ENCODE measurements at regions not wholly inside any gene's neighbourhood (a gene's known extent, or its start where the extent isn't known, plus 50 kb on each side); places are given as distances from the start of the nearest gene placed in this dataset.

- TF ChIP-seq CTCF (conservative IDR thresholded peaks at IDR 0.05; ENCODE audit: low read depth, low read length), result no peak
- TF ChIP-seq EZH2 (IDR thresholded peaks at IDR 0.05; ENCODE audit: borderline replicate concordance, low read depth, low read length, poor library complexity, severe bottlenecking), result no peak
Observed at GRCh38 chr9:12874395-12874794, 99.6 kb downstream of the LURAP1L start.

All from A673 (cell line).